ENCODE measurements at regions not wholly inside any gene's neighbourhood (a gene's known extent, or its start where the extent isn't known, plus 50 kb on each side); places are given as distances from the start of the nearest gene placed in this dataset.

DNA sequence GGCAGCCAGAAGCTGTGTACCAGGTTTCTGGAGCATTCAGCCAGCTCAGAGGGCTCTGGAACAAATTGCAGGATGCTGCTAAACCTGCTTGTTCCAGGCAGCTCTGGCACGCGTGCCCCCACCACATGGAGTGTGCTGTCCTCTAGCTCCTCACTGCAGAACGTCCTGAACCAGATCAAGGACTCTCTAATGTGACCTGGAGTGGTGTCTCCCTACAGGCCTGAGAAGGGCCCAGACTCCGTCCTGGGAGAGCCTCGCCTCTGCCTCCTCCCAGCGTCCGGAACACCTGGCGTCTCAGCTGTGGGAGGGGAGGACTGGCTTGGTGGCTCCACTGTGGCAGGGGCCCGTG, 115.6 kb upstream of the GPC1 start:
- Histone ChIP-seq H3K9me2 (replicated peaks; ENCODE audit: insufficient read depth) (no peaks in the 10 kb centered on the region), H3K27me3 (no peaks in the 10 kb centered on the region), H3K4me3 (no peak overlapping the region), H3K4me1 (ENCODE audit: insufficient read depth) (peaks cover 6% of the 10 kb centered on the region), H3K4me2 (no peak overlapping the region), H3K36me3 (replicated peaks; ENCODE audit: insufficient read depth, low read depth) (no peaks in the 10 kb centered on the region), H3K79me2 (no peaks in the 10 kb centered on the region), H3K9me3 (ENCODE audit: low read depth) (no peaks in the 10 kb centered on the region), H4K20me1 (ENCODE audit: insufficient read depth, poor library complexity, severe bottlenecking) (no peaks in the 10 kb centered on the region), H3K27ac (no peak overlapping the region), H2AFZ (no peak overlapping the region)
- TF ChIP-seq EZH2phosphoT487 (IDR thresholded peaks at IDR 0.05; ENCODE audit: low read depth, severe bottlenecking, unreplicated experiment) (no peak), EZH2 (IDR thresholded peaks at IDR 0.05; ENCODE audit: borderline replicate concordance) (no peak)
- TF ChIP-seq, protein P1, sequence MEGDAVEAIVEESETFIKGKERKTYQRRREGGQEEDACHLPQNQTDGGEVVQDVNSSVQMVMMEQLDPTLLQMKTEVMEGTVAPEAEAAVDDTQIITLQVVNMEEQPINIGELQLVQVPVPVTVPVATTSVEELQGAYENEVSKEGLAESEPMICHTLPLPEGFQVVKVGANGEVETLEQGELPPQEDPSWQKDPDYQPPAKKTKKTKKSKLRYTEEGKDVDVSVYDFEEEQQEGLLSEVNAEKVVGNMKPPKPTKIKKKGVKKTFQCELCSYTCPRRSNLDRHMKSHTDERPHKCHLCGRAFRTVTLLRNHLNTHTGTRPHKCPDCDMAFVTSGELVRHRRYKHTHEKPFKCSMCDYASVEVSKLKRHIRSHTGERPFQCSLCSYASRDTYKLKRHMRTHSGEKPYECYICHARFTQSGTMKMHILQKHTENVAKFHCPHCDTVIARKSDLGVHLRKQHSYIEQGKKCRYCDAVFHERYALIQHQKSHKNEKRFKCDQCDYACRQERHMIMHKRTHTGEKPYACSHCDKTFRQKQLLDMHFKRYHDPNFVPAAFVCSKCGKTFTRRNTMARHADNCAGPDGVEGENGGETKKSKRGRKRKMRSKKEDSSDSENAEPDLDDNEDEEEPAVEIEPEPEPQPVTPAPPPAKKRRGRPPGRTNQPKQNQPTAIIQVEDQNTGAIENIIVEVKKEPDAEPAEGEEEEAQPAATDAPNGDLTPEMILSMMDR (IDR thresholded peaks at IDR 0.05; ENCODE audit: poor library complexity) = no peak
- 87% methylated on average over 9 of the region's 9 CpGs for WGBS (ENCODE audit: low lambda C conversion rate, missing lambda C conversion rate)
- DNase-seq (ENCODE audit: low spot score) = peak; percentile 17

DNA sequence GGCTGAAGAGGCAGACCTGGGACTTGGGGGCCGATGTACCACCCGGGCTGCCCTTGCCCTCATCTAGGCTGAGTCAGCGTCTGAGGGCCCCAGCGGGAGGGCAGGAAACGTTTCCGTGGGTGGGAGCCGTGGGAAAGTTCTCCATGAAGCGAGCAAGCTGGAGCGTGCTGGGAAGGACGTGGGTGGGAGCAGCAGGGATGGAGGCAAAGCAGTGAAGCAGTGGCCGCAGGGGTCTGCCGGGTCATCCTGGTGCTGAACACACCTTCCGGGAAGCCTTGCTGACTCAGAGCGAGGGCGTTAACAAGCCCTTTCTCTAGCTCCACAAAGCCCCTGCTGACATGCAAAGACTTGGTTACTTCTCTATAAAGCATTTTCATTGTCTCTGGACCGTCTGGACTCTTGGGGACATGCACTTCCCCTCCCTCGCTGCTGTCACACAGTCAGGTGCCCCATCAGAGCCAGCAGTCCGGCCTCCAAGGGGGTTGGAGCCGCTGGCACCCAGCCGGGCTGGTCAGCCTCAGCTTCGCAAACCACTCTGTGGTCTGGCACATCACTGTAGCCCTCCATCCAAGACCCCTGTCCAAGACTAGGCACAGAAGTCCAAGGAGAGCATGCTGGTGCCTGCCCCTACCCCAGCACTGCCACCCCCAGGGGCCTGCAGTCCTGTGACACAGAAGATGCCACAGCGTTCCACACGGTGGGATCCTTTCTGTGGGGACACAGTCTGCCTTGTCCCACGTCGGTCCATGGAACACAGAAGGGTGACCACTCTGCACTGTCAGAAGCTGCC, 115.1 kb upstream of the GPC1 start:
- peaks cover 6% of the 10 kb centered on the region for H3K4me1 ChIP-seq (ENCODE audit: insufficient read depth)
- no peak overlapping the region for H2AFZ ChIP-seq
- no peaks in the 10 kb centered on the region for H3K79me2 ChIP-seq
- no peaks in the 10 kb centered on the region for H3K27me3 ChIP-seq
- WGBS (ENCODE audit: low lambda C conversion rate, missing lambda C conversion rate) = 69% methylated on average over 24 of the region's 25 CpGs
- no peak overlapping the region for H3K4me3 ChIP-seq
- H3K4me2 ChIP-seq = no peak overlapping the region
- H3K36me3 ChIP-seq (replicated peaks; ENCODE audit: insufficient read depth, low read depth) = no peaks in the 10 kb centered on the region
- no peaks in the 10 kb centered on the region for H3K9me2 ChIP-seq (replicated peaks; ENCODE audit: insufficient read depth)
- TF ChIP-seq, protein P1 (IDR thresholded peaks at IDR 0.05; ENCODE audit: poor library complexity) = no peak
- TF ChIP-seq EZH2phosphoT487 (IDR thresholded peaks at IDR 0.05; ENCODE audit: low read depth, severe bottlenecking, unreplicated experiment) (no peak), EZH2 (IDR thresholded peaks at IDR 0.05; ENCODE audit: borderline replicate concordance) (no peak)
- no peaks in the 10 kb centered on the region for H3K9me3 ChIP-seq (ENCODE audit: low read depth)
- no peaks in the 10 kb centered on the region for H4K20me1 ChIP-seq (ENCODE audit: insufficient read depth, poor library complexity, severe bottlenecking)
- peak; percentile 53 for DNase-seq (ENCODE audit: low spot score)
- H3K27ac ChIP-seq = no peak overlapping the region

DNA sequence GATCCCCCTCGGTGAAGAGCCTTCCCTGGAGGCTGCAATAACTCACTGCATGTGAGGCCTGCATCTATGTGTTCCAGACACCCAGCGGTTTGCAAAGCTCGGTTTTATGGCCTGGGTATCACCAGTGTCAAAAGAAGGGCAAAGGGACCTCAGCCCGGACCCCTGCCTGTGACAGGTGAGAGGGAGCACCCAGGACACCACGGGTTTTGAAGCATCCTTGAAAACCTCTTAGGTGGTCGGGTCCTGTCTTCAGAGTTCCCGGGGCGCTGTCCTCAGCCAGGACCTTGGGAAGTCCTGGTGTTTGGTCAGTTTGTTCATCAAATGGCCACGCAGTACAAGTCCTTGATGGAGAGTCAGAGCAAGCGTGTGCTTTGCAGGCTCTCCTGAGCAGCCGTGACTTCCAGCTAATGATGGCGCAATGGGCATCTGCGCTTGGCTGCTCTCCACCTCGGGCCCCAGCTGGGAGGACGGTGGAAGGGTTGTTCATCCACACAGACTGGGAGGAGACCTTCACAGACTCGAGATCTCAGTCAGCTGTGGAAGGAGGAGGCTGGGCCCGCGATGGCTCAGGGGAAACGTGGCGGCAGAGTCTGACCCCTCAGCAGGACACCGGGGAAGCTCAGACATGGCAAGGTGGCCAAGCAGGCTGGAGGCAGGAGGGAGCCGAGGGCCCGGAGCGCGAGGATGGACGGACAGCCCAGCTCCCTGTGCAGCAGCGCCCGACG, 113.1 kb upstream of the GPC1 start:
- H3K9me2 ChIP-seq (replicated peaks; ENCODE audit: insufficient read depth) = no peaks in the 10 kb centered on the region
- no peaks in the 10 kb centered on the region for H4K20me1 ChIP-seq (ENCODE audit: insufficient read depth, poor library complexity, severe bottlenecking)
- no peaks in the 10 kb centered on the region for H3K27me3 ChIP-seq
- H3K27ac ChIP-seq = no peak overlapping the region
- peak; percentile 44 for DNase-seq (ENCODE audit: low spot score)
- no peak overlapping the region for H3K4me3 ChIP-seq
- WGBS (ENCODE audit: low lambda C conversion rate, missing lambda C conversion rate) = 88% methylated on average over 28 of the region's 29 CpGs
- no peak overlapping the region for H2AFZ ChIP-seq
- no peak overlapping the region for H3K4me2 ChIP-seq
- H3K79me2 ChIP-seq = no peaks in the 10 kb centered on the region
- TF ChIP-seq EZH2 (IDR thresholded peaks at IDR 0.05; ENCODE audit: borderline replicate concordance) (no peak), EZH2phosphoT487 (IDR thresholded peaks at IDR 0.05; ENCODE audit: low read depth, severe bottlenecking, unreplicated experiment) (no peak)
- TF ChIP-seq, protein P1 (IDR thresholded peaks at IDR 0.05; ENCODE audit: poor library complexity) = no peak
- H3K4me1 ChIP-seq (ENCODE audit: insufficient read depth) = peaks cover 6% of the 10 kb centered on the region
- H3K9me3 ChIP-seq (ENCODE audit: low read depth) = no peaks in the 10 kb centered on the region
- H3K36me3 ChIP-seq (replicated peaks; ENCODE audit: insufficient read depth, low read depth) = no peaks in the 10 kb centered on the region
